Hepatocyte (in vitro differentiated cells): ENCODE measurements at regions not wholly inside any gene's neighbourhood (a gene's known extent, or its start where the extent isn't known, plus 50 kb on each side); places are given as distances from the start of the nearest gene placed in this dataset.

Source experiments
- EZH2 ChIP-seq: fragments of 200-600 bp; sonication (generic); IDR thresholded peaks from 2 replicates; pipeline ENCODE4 v1.6.1; 2016; ENCODE audit warnings: antibody characterized with exemption, mild to moderate bottlenecking, borderline replicate concordance
- EZH2phosphoT487 ChIP-seq: fragments of 200-600 bp; sonication (generic); IDR thresholded peaks from one replicate; pipeline ENCODE4 v1.6.1; 2018; ENCODE audit warnings: antibody characterized with exemption, mild to moderate bottlenecking, low read depth, moderate library complexity; ENCODE audit not compliant: unreplicated experiment, severe bottlenecking
- TF ChIP-seq, protein P1 (sequence below): fragments of 200-600 bp; sonication (generic); IDR thresholded peaks from 2 replicates; pipeline ENCODE4 v1.5.1; 2016; ENCODE audit warnings: antibody characterized with exemption, mild to moderate bottlenecking; ENCODE audit not compliant: poor library complexity

DNA sequence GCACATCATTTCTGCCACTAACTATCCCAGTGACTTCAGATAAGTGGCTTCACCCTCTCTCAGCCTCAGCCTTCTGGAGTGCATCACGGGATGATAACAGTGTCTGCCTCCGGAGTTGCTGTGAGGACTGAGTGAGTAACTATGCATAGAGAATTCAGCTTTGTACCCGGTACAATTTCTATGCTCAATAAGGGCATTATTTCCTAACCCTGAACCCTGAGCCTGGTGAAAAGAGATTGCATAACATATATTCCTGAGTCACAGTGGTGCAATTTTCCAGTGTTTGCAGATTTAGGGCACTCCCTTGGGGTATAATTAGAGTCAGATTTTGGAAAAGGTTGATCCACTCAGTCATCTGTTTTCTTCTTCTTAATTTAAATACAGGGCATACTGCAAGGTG lies 181.1 kb downstream of the PTPN11 start:
- TF ChIP-seq, protein P1, sequence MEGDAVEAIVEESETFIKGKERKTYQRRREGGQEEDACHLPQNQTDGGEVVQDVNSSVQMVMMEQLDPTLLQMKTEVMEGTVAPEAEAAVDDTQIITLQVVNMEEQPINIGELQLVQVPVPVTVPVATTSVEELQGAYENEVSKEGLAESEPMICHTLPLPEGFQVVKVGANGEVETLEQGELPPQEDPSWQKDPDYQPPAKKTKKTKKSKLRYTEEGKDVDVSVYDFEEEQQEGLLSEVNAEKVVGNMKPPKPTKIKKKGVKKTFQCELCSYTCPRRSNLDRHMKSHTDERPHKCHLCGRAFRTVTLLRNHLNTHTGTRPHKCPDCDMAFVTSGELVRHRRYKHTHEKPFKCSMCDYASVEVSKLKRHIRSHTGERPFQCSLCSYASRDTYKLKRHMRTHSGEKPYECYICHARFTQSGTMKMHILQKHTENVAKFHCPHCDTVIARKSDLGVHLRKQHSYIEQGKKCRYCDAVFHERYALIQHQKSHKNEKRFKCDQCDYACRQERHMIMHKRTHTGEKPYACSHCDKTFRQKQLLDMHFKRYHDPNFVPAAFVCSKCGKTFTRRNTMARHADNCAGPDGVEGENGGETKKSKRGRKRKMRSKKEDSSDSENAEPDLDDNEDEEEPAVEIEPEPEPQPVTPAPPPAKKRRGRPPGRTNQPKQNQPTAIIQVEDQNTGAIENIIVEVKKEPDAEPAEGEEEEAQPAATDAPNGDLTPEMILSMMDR = no peak
- TF ChIP-seq EZH2 (no peak), EZH2phosphoT487 (no peak)
